IMR-90 (cell line): ENCODE measurements at regions not wholly inside any gene's neighbourhood (a gene's known extent, or its start where the extent isn't known, plus 50 kb on each side); places are given as distances from the start of the nearest gene placed in this dataset.

Source experiments
- BHLHE40 ChIP-seq: fragments of 150-350 bp; IDR thresholded peaks from 2 replicates; pipeline ENCODE4 v1.6.1; 2016; ENCODE audit warnings: mild to moderate bottlenecking, low read depth, low read length
- CEBPB ChIP-seq: IDR thresholded peaks from 2 replicates; pipeline ENCODE4 v1.6.1; 2012; ENCODE audit warnings: low read depth, low read length, improper control_type of control experiment
- CHD1 ChIP-seq: IDR thresholded peaks from 2 replicates; pipeline ENCODE4 v1.6.1; 2012; ENCODE audit warnings: low read depth, low read length, improper control_type of control experiment
- MAFK ChIP-seq: IDR thresholded peaks from 2 replicates; pipeline ENCODE4 v1.6.1; 2012; ENCODE audit warnings: low read depth, low read length, improper control_type of control experiment
- MXI1 ChIP-seq: IDR thresholded peaks from 2 replicates; pipeline ENCODE4 v1.6.1; 2012; ENCODE audit warnings: low read depth, mild to moderate bottlenecking, low read length, moderate library complexity, borderline replicate concordance
- POLR2A ChIP-seq: IDR thresholded peaks from 2 replicates; pipeline ENCODE4 v1.6.1; 2012; ENCODE audit warnings: mild to moderate bottlenecking, low read depth, low read length
- RAD21 ChIP-seq: IDR thresholded peaks from 2 replicates; pipeline ENCODE4 v1.6.1; 2012; ENCODE audit warnings: low read length, improper control_type of control experiment
- RCOR1 ChIP-seq: IDR thresholded peaks from 2 replicates; pipeline ENCODE4 v1.6.1; 2012; ENCODE audit warnings: mild to moderate bottlenecking, low read length, improper control_type of control experiment; ENCODE audit not compliant: insufficient replicate concordance
- RFX5 ChIP-seq: IDR thresholded peaks from 2 replicates; pipeline ENCODE4 v1.8.0; 2012; ENCODE audit warnings: low read depth, mild to moderate bottlenecking, low read length, moderate library complexity
- SMC3 ChIP-seq: fragments of 150-350 bp; IDR thresholded peaks from 2 replicates; pipeline ENCODE4 v1.6.1; 2016; ENCODE audit warnings: low read depth, mild to moderate bottlenecking, antibody characterized with exemption, low read length, moderate library complexity
- TF ChIP-seq, protein P1 (sequence below): conservative IDR thresholded peaks from 2 replicates; pipeline ENCODE4 v1.5.1; 2012; ENCODE audit warnings: mild to moderate bottlenecking, low read depth, low read length, improper control_type of control experiment
- TF ChIP-seq, protein P2 (sequence below): fragments of 150-350 bp; IDR thresholded peaks from 2 replicates; pipeline ENCODE4 v1.6.1; 2016; ENCODE audit warnings: low read depth, mild to moderate bottlenecking, low read length, moderate library complexity, borderline replicate concordance
- TF ChIP-seq, protein P3 (sequence below): fragments of 150-350 bp; IDR thresholded peaks from 2 replicates; pipeline ENCODE4 v1.6.1; 2017; ENCODE audit warnings: mild to moderate bottlenecking, antibody characterized with exemption, low read length, low read depth

DNA sequence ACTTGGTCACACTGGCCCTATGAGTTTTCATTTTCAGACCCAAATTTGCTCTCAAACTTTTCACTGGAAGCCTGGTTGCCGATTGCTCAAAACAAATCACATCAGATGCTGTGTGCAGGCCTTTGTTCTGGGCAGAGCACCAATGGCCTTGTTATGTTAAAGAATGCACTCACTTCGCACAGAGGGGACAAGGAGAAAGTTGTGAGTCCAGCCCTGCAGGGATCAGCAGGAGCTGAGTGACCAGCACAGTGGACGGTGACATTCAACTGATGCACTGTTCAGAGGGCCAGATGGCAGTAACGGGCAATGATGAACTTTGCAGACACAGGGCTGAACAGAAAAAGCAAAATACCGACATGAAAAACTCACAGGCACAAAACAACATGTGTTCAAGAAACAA lies 86.1 kb downstream of the BARX1 start:
- TF ChIP-seq POLR2A, result no peak
- TF ChIP-seq, protein P1, sequence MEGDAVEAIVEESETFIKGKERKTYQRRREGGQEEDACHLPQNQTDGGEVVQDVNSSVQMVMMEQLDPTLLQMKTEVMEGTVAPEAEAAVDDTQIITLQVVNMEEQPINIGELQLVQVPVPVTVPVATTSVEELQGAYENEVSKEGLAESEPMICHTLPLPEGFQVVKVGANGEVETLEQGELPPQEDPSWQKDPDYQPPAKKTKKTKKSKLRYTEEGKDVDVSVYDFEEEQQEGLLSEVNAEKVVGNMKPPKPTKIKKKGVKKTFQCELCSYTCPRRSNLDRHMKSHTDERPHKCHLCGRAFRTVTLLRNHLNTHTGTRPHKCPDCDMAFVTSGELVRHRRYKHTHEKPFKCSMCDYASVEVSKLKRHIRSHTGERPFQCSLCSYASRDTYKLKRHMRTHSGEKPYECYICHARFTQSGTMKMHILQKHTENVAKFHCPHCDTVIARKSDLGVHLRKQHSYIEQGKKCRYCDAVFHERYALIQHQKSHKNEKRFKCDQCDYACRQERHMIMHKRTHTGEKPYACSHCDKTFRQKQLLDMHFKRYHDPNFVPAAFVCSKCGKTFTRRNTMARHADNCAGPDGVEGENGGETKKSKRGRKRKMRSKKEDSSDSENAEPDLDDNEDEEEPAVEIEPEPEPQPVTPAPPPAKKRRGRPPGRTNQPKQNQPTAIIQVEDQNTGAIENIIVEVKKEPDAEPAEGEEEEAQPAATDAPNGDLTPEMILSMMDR, result no peak
- no peak for TF ChIP-seq RFX5
- TF ChIP-seq RAD21, result no peak
- no peak for TF ChIP-seq SMC3
- no peak for TF ChIP-seq MXI1
- no peak for TF ChIP-seq RCOR1
- TF ChIP-seq MAFK, result no peak
- TF ChIP-seq BHLHE40, result no peak
- no peak for TF ChIP-seq CEBPB
- TF ChIP-seq CHD1, result no peak
- TF ChIP-seq, protein P2, sequence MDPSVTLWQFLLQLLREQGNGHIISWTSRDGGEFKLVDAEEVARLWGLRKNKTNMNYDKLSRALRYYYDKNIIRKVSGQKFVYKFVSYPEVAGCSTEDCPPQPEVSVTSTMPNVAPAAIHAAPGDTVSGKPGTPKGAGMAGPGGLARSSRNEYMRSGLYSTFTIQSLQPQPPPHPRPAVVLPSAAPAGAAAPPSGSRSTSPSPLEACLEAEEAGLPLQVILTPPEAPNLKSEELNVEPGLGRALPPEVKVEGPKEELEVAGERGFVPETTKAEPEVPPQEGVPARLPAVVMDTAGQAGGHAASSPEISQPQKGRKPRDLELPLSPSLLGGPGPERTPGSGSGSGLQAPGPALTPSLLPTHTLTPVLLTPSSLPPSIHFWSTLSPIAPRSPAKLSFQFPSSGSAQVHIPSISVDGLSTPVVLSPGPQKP, result no peak
- TF ChIP-seq, protein P3, sequence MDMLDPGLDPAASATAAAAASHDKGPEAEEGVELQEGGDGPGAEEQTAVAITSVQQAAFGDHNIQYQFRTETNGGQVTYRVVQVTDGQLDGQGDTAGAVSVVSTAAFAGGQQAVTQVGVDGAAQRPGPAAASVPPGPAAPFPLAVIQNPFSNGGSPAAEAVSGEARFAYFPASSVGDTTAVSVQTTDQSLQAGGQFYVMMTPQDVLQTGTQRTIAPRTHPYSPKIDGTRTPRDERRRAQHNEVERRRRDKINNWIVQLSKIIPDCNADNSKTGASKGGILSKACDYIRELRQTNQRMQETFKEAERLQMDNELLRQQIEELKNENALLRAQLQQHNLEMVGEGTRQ, result no peak
